ENCODE measurements at regions not wholly inside any gene's neighbourhood (a gene's known extent, or its start where the extent isn't known, plus 50 kb on each side); places are given as distances from the start of the nearest gene placed in this dataset.
A peak's percentile ranks its signal among the peaks of the same experiment; 100 is the strongest.

- no peak for DNase-seq (ENCODE audit: low read depth)
- TF ChIP-seq CTCF (IDR thresholded peaks at IDR 0.05; ENCODE audit: control insufficient read depth, insufficient read depth, low read depth, low read length, missing control alignments), result no peak
- H3K4me3 ChIP-seq (ENCODE audit: control insufficient read depth, low read depth, low read length), result no peak overlapping the region
Observed at GRCh38 chr10:33611423-33611822, 277.0 kb upstream of the NRP1 start.

- no peak for TF ChIP-seq CTCF (IDR thresholded peaks at IDR 0.05; ENCODE audit: control insufficient read depth, insufficient read depth, low read depth, low read length, missing control alignments)
- no peak overlapping the region for H3K4me3 ChIP-seq (ENCODE audit: control insufficient read depth, low read depth, low read length)
Observed at GRCh38 chr10:33609546-33609945, 275.1 kb upstream of the NRP1 start.

GRCh38 chr10:33602278-33602677 is 267.8 kb upstream of the NRP1 start:
- DNase-seq (ENCODE audit: low read depth), result no peak
- no peak overlapping the region for H3K4me3 ChIP-seq (ENCODE audit: control insufficient read depth, low read depth, low read length)
- no peak for TF ChIP-seq CTCF (IDR thresholded peaks at IDR 0.05; ENCODE audit: control insufficient read depth, insufficient read depth, low read depth, low read length, missing control alignments)

More at GRCh38 chr10:33609546-33609945, 275.1 kb upstream of the NRP1 start:
- DNase-seq (ENCODE audit: low read depth), result no peak

- DNase-seq (ENCODE audit: low read depth), result peak; percentile 8
- no peak overlapping the region for H3K4me3 ChIP-seq (ENCODE audit: control insufficient read depth, low read depth, low read length)
- TF ChIP-seq CTCF (IDR thresholded peaks at IDR 0.05; ENCODE audit: control insufficient read depth, insufficient read depth, low read depth, low read length, missing control alignments), result no peak
Observed at GRCh38 chr10:33600381-33600780, 265.9 kb upstream of the NRP1 start.

- TF ChIP-seq CTCF (IDR thresholded peaks at IDR 0.05; ENCODE audit: control insufficient read depth, insufficient read depth, low read depth, low read length, missing control alignments), result no peak
- no peak for DNase-seq (ENCODE audit: low read depth)
- H3K4me3 ChIP-seq (ENCODE audit: control insufficient read depth, low read depth, low read length), result no peak overlapping the region
Observed at GRCh38 chr10:33596422-33596821, 262.0 kb upstream of the NRP1 start.

- no peak for TF ChIP-seq CTCF (IDR thresholded peaks at IDR 0.05; ENCODE audit: control insufficient read depth, insufficient read depth, low read depth, low read length, missing control alignments)
- H3K4me3 ChIP-seq (ENCODE audit: control insufficient read depth, low read depth, low read length), result no peak overlapping the region
- no peak for DNase-seq (ENCODE audit: low read depth)
Observed at GRCh38 chr10:33594475-33594874, 260.0 kb upstream of the NRP1 start.

All from AG09309 (cell line).